DMS 273 treated with DMSO at 0.1 percent for 48 hours (cell line): ENCODE measurements at regions not wholly inside any gene's neighbourhood (a gene's known extent, or its start where the extent isn't known, plus 50 kb on each side); places are given as distances from the start of the nearest gene placed in this dataset.

Experiments
- DNase-seq: peaks from one replicate; lab custom pipeline; 2025; lab: John Stamatoyannopoulos, UW

DNA sequence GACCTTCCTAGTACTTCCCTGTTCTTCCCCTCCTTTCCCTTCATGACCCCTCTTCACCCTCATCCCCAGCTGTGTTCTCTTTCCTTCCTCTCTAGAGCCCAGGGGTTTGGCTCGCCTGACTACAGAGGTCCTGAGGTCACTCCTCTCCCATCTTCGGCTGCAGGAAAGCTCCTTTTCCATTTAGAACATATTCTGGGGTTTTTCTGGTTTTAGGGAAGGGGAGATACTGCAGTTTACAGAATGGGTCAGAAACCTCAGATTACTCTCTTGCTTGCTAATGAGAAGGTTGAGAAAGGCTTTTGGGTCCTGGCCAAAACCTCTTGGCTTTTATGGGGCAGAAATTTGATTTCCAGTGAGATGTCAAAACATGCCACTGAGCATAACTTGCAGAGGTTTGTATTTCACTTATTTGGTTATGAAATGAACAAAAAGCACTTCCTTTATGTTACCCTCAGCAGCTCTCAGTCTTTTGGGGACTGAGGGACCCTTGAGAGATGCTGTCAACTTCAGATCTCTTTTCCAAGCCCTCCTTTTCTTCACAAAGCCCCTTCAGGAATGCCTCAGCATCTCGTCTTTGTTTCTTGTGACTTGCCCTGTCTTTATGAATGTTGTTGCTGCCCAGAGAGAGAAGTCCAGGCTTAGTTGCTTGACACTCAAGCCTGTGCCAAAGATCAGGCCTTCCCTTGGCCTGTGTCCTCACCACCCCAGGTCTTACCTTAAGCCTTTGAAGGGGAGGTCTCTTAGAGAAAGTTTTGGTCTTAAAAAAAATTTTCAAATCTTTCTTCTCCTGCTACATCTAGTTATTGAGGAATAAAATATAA, 121.7 kb upstream of the TPM1 start:
- no peak for DNase-seq

GRCh38 chr15:62922514-62922913, 120.0 kb upstream of the TPM1 start:
- DNase-seq = no peak

- DNase-seq = no peak
Measured at GRCh38 chr15:62925875-62926274, 116.7 kb upstream of the TPM1 start.

GRCh38 chr15:62927196-62927595, 115.4 kb upstream of the TPM1 start:
- DNase-seq = no peak

GRCh38 chr15:62927836-62928235, 114.7 kb upstream of the TPM1 start:
- no peak for DNase-seq

- DNase-seq = no peak
Measured at GRCh38 chr15:62928242-62928999, 114.1 kb upstream of the TPM1 start.

DNA sequence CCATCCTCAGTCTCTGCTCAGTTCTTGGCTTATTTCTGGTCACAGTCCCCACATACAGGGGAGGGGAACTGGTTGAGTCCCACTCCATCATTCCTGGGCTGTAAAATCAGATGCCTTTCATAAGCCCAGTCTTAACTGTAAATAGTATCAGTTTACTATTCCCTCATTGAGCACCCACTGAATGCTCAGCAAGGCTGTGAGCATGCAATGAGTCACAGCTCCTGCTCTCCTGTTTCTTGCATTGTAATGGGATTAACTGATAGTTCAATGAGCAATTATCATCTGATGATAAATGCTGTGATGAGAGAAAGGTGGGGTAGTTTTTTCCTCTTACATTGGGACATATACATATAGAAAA, 113.6 kb upstream of the TPM1 start:
- no peak for DNase-seq

DNA sequence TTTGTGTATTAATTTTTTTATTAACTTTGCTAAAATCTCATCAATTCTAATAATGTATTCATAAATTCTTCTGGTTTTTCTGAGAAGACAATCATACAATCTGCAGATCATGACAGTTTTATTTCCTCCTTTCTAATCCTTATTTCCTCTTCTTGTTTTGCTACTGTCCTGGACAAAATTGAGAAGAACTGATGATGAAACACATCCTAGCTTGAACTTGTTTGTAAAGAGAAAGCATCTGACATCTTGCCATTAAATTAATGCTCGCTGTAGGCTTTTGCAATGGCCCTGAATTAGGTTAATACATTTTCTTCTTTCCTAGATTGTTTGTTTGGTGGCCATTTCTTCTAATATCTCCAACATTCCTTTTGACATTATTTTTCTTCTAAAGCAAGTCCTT, 110.9 kb upstream of the TPM1 start:
- no peak for DNase-seq

- DNase-seq = no peak
Measured at GRCh38 chr15:62932436-62932835, 110.1 kb upstream of the TPM1 start.

DNA sequence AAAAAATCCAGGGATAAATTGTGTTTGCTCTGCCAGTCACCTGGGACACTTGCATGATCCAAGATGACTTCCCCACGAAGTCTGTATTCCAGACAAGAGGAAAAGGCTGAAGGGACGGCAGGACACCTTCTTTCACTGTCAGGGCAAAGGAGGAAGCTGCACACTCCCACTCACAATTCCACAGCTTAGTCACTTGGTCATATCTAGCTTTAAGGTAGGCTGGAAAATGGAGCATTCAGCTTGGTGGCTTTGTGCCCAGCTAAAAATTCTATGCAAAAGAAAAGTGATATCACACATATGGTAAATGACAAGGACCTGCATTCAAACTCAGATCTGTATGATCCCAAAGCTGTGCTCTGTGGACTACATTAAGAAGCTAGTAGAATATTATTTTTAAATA, 109.2 kb upstream of the TPM1 start:
- DNase-seq = no peak

GRCh38 chr15:62934236-62934971, 108.1 kb upstream of the TPM1 start:
- no peak for DNase-seq

DNA sequence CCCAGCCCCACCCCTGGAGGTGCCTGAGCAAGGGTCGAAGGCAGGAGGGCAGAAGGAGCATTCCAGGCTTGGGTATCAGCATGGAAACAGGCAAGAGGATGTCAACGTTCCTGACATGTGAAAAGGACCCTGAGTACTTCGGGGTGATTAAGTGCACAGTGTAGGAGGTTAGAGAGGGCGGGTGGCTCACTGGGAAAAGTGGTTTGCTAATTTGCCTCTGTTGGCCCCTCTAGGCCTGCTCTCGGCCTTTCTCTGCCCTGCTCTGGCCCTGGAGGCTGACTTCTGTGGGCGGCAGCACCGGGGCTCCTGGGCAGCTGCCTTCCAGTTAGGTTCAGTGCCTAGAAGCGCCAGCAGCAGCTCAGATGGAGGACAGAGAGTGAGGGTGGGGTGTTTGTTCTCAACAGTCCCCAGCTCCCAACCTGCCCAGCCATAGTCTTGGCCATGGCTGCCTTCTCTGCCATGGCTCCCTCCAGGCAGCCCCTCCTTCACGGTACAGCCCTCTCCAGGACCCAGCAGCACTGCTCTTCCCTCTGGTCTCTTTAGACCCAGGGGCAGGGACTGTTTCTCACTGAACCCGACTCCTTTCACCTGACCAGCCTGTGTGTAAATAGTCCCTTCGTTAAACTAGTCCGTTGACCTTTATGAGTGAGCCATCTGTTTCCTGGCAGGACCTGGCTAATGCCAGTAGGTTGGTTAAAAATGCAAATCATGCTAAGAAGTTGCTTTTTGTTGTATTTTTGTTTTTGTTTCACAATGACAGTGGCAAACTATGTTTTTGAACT, 107.1 kb upstream of the TPM1 start:
- DNase-seq = no peak

DNA sequence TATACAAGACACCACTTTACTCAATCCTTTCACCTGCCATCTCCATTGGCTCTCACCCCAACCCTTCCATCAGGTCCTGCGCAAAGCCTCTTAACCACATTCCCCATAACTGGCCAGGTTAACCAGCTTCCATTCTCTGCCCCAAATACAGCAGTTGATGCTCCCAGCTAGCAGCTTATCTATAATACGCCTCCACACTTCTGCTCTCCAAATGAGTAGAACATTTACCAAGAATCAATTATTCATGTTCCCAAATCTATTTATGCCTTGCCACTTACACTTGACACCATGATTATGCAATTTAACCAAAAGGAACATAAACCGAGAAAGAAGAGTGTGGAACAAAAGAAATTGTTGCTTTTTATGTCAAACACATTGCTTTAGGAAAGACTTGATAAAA, 103.7 kb upstream of the TPM1 start:
- DNase-seq = no peak

DNA sequence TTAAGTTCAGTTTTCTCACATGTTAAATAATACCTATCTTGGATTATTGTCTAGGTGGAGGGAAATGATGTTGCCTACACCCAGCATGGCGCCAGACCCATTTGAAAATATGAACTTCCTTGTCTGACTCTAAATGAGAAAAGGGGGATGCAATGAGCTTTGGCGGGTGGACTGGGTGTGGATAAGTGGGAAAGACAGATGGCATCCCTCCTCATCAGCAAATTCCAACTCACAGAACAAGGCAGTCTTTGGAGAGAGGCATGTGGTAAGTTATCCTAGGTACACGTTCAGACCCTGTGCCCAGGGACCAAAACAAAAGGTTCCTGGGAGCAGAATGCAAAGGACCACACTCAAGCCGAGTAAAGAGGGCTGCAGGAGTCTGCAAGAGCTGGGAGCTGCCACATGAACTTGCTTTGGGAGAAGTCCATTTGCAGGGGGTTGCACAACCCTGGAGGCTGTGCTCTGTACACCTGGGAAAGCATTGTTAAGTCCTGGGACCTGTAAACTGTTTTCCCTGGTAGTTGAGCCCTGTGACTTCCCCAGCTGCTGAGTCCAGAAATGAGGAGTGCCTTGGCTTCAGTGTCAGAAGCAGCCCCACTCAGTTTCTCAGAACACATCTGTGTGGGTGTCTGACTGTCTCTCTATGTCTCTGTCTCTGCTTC, 102.3 kb upstream of the TPM1 start:
- DNase-seq = no peak

DNA sequence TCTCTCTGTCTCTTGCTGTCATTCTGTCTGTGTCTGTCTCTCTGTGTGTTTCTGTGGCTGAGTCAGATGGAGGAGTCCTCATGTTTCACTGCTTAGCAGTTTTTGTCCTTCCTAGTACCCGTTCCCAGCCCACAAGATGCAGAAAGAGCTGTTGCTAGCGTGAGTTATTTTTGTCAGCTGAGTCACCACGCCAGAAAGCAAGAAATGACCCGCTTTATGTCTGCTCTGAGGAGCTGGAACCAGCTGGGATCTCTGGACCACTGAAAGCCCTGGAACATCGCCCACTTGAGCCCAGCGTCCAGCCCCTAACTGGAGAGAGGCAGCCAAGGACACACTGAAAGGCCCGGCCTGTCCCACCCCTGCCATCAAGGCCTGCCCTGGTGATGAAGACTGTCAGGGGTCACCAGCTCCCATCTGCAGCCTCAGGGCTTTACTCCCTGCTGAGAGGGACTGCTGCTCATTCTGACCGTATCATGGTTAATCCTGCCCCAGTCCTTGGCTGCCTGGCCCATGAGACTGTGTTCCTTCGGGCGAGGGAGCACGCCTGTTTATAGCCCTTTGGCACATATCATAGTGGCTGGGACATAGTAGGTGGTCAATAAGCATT, 101.7 kb upstream of the TPM1 start:
- DNase-seq = no peak

DNA sequence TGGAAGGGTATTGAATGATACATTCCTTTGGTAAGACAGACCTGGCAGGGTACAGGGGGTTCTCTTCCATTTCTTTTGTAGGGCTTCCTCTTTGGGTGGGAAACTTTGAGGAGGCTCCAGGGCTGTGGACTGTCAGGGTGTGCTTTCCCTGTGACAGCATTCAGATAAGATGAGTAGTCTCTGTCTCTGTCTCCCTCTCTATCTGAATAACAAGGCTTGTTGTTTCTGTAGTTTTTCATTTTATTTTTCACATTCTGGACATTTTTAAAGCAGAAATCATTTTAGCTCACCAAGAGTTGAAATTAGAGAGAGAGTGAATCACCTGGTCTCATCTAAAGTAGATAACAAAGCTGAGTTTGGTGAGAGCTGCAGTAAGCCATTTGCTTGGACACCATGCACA, 100.8 kb upstream of the TPM1 start:
- no peak for DNase-seq

GRCh38 chr15:62942428-62942827, 100.1 kb upstream of the TPM1 start:
- DNase-seq = no peak

DNA sequence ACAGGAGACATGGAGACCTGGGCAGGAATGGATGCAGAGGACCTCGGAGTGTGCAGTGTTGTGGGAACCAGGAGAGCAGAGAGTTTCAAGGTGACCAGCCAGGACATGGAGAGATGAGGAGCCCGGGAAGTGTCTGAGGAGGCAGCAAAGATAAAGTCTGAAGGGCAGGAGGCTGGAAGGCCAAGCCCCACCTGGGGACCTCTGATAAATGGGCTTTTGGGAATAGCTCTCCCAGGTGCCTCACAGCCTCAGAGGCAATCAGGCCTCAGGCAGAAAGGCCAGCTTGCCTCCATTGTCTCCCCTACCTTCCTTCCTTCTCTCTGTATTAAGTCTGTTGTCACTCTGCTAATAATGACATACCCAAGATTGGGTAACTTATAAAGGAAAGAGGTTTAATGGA, 97.5 kb upstream of the TPM1 start:
- no peak for DNase-seq

DNA sequence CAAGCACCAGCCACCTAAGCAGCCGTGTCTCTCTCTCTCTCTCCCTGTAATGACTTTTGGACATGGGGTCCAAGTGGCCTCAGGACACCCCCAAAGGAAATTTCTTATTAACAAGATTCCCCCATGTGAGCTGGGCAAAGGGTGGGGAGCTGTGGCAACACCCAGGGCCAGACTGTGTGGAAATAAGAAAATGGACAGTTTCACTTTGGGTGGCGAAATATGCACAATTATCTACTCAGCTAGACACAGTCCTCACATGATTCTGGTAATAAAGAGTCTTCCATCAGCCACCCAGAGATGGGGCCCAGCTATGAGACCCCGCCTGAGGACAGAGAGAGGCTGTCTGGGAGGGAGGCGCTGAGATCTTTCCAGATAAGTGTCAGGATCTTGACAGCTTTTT, 96.8 kb upstream of the TPM1 start:
- no peak for DNase-seq

- DNase-seq = no peak
Measured at GRCh38 chr15:62946940-62947339, 95.6 kb upstream of the TPM1 start.

DNA sequence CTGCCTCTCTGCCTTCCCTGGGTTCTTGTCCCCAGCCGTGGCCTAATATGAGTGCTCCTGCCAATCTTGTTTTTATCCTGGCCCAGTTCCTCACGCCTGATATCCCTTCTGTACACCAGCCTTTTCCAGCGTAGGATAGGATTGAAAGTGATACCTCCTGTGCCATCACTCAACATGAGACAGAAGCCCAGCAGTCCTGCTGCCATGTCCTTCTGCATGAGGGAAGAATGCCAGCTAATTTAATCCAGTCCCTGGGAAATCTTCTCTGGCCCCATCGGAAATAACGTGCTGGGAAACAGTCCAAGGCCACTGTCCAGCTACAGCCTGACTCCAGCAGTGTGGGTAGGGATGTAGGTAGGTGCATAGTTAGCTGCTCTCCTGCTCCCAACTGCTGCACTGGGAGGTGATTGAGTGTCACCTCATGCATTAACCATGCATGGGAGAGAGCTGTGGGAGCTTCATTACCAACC, 92.0 kb upstream of the TPM1 start:
- DNase-seq = no peak
